Stimulated activated naive CD8-positive, alpha-beta T cell treated with anti-CD3 and anti-CD28 coated beads, Interleukin-15, amount 100 ng/mL, for 72 hours (primary cell): ENCODE measurements at regions not wholly inside any gene's neighbourhood (a gene's known extent, or its start where the extent isn't known, plus 50 kb on each side); places are given as distances from the start of the nearest gene placed in this dataset.
A peak's percentile ranks its signal among the peaks of the same experiment; 100 is the strongest.

Source experiments
- ATAC-seq: fragments of 150-1000 bp; cut with Tn5 transposase; 2 replicates; pipeline ENCODE4 v1.10.0; 2021; ENCODE audit warnings: mild to moderate bottlenecking, moderate library complexity
- DNase-seq, 2 donors: peaks; one replicate each; pipeline ENCODE4 v3.0.0; 2021 to 2022
- H3K27ac Mint-ChIP-seq, 2 donors: one replicate each; pipeline ENCODE4 v1.8.0; 2022; ENCODE audit warnings: mild to moderate bottlenecking in 2 of 2, mixed read lengths in 2 of 2, moderate library complexity in 2 of 2
- H3K27me3 Mint-ChIP-seq: one replicate; pipeline ENCODE4 v1.8.0; 2022; ENCODE audit warnings: mixed read lengths
- H3K4me1 Mint-ChIP-seq: one replicate; pipeline ENCODE4 v1.8.0; 2022; ENCODE audit warnings: mild to moderate bottlenecking, mixed read lengths
- H3K4me3 Mint-ChIP-seq, 2 donors: one replicate each; pipeline ENCODE4 v1.8.0; 2022; ENCODE audit warnings: mild to moderate bottlenecking in 2 of 2, mixed read lengths in 2 of 2, moderate library complexity in 1 of 2
- H3K9me3 Mint-ChIP-seq, 2 donors: one replicate each; pipeline ENCODE4 v1.8.0; 2022; ENCODE audit warnings: mixed read lengths in 2 of 2

- peaks cover 0 to 11% of the 10 kb centered on the region in 2 donors for H3K9me3 Mint-ChIP-seq
- no peak overlapping the region for H3K27ac Mint-ChIP-seq
- peaks cover 16% of the 10 kb centered on the region for H3K4me1 Mint-ChIP-seq
- no peak for ATAC-seq
- DNase-seq: no peak
- H3K4me3 Mint-ChIP-seq: no peak overlapping the region
- H3K27me3 Mint-ChIP-seq: no peaks in the 10 kb centered on the region
These were observed 205.6 kb downstream of the BCL11B start for GRCh38 chr14:99066378-99066777.

DNA sequence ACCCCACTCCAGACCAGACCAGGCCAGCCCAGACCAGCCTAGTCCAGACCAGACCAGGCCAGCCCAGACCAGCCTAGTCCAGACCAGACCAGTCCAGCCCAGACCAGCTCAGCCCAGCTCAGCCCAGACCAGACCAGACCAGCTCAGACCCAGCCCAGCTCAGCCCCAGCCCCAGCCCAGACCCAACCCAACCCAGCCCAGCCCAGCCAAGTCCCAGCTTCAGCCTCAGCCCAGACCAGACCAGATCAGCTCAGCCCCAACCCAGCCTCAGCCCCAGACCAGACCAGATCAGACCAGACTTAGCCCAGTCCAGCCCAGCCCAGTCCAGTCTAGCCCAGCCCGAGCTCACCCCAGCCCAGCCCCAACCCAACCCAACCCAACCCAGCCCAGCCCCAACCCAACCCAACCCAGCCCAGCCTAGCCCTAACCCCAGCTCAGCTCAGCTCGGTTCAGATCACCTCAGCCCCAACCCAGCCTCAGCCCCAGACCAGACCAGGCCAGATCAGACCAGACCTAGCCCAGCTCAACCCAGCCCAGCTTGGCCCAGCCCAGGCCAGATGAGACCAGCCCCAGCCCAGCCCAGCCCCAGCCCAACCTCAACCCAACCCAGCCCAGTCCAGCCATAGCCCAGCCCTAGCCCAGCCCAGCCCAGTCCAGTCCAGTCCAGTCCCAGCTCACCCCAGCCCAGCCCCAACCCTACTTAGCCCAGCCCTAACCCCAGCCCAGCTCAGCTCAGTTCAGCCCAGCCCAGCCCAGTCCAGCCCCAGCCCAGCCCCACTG, 204.7 kb downstream of the BCL11B start:
- H3K9me3 Mint-ChIP-seq: peaks cover 0 to 13% of the 10 kb centered on the region in 2 donors
- H3K27me3 Mint-ChIP-seq: no peaks in the 10 kb centered on the region
- H3K4me3 Mint-ChIP-seq: no peak overlapping the region
- peaks cover 16% of the 10 kb centered on the region for H3K4me1 Mint-ChIP-seq
- DNase-seq (no peak), ATAC-seq (no peak)
- no peak overlapping the region for H3K27ac Mint-ChIP-seq

DNA sequence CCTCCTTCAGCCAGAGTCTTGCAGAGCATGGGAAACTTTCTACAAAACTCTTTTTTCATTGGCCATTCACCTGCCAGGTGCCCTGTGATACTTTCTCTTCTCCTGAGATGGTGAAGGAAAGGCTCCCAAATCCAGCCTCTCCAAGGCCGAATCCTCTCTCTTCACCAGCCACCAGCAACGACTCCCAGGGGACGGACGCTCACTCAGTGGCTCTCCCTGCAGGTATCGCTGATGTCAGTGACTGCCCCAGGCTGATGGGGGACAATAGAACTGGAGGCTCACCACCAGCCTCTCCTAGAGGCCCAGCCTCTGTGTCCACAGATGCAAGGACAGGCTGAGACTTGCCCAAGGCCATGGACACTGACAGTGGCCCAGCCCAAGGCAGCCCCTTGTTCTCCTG, 204.1 kb downstream of the BCL11B start:
- H3K27me3 Mint-ChIP-seq: no peaks in the 10 kb centered on the region
- no peak overlapping the region for H3K27ac Mint-ChIP-seq
- DNase-seq: no peak
- no peak overlapping the region for H3K4me3 Mint-ChIP-seq
- no peak for ATAC-seq
- peaks cover 0 to 13% of the 10 kb centered on the region in 2 donors for H3K9me3 Mint-ChIP-seq
- peaks cover 16% of the 10 kb centered on the region for H3K4me1 Mint-ChIP-seq

- Mint-ChIP-seq H3K4me3 (no peak overlapping the region), H3K4me1 (no peaks in the 10 kb centered on the region), H3K27me3 (no peaks in the 10 kb centered on the region), H3K27ac (no peak overlapping the region), H3K9me3 (peaks cover 0 to 13% of the 10 kb centered on the region in 2 donors)
- ATAC-seq: no peak
- no peak for DNase-seq
These were observed 202.1 kb downstream of the BCL11B start for GRCh38 chr14:99069946-99070345.

GRCh38 chr14:99072433-99072832, 199.6 kb downstream of the BCL11B start:
- no peak for DNase-seq
- peaks cover 0 to 13% of the 10 kb centered on the region in 2 donors for H3K9me3 Mint-ChIP-seq
- no peak overlapping the region for H3K27ac Mint-ChIP-seq

GRCh38 chr14:99072956-99073355, 199.0 kb downstream of the BCL11B start:
- no peak for DNase-seq
- ATAC-seq: no peak
- Mint-ChIP-seq H3K4me1 (peaks cover 12% of the 10 kb centered on the region), H3K9me3 (peaks cover 0 to 13% of the 10 kb centered on the region in 2 donors), H3K4me3 (no peak overlapping the region), H3K27ac (no peak overlapping the region), H3K27me3 (no peaks in the 10 kb centered on the region)

More at GRCh38 chr14:99072433-99072832, 199.6 kb downstream of the BCL11B start:
- H3K4me3 Mint-ChIP-seq: no peak overlapping the region
- no peaks in the 10 kb centered on the region for H3K27me3 Mint-ChIP-seq
- peaks cover 7% of the 10 kb centered on the region for H3K4me1 Mint-ChIP-seq
- no peak for ATAC-seq

- Mint-ChIP-seq H3K27me3 (no peaks in the 10 kb centered on the region), H3K27ac (no peak overlapping the region)
These were observed 198.6 kb downstream of the BCL11B start for GRCh38 chr14:99073431-99073830.

DNA sequence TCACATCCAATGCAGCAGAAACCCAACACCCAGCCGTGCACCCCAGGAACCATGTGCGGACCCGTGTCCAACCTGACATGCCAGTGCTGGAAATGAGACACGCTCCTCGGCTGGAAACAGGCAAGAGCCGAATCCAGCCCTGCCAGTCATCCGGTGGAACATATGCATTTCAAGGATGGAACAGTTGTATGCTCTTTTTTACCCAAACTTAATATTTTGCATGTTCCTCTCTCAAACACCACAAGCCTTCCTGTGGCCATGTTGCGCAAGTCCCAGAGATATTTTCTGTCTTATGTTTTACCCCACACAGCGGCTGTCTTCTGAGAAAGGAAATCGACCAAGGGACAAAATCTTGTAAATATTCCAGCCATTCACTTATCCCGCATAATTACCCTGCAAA, 196.9 kb downstream of the BCL11B start:
- ATAC-seq: no peak
- H3K27ac Mint-ChIP-seq: no peak overlapping the region
- H3K4me3 Mint-ChIP-seq: no peak overlapping the region
- peaks cover 12% of the 10 kb centered on the region for H3K4me1 Mint-ChIP-seq
- peaks cover 0 to 21% of the 10 kb centered on the region in 2 donors for H3K9me3 Mint-ChIP-seq
- DNase-seq: no peak
- no peaks in the 10 kb centered on the region for H3K27me3 Mint-ChIP-seq

More at GRCh38 chr14:99073431-99073830, 198.6 kb downstream of the BCL11B start:
- peaks cover 12% of the 10 kb centered on the region for H3K4me1 Mint-ChIP-seq
- H3K4me3 Mint-ChIP-seq: no peak overlapping the region
- DNase-seq (no peak), ATAC-seq (no peak)
- H3K9me3 Mint-ChIP-seq: peaks cover 0 to 13% of the 10 kb centered on the region in 2 donors

- Mint-ChIP-seq H3K9me3 (peaks cover 4 to 23% of the 10 kb centered on the region in 2 donors), H3K4me1 (peaks cover 12% of the 10 kb centered on the region), H3K27ac (no peak overlapping the region), H3K4me3 (no peak overlapping the region), H3K27me3 (no peaks in the 10 kb centered on the region)
- DNase-seq (no peak), ATAC-seq (no peak)
These were observed 196.1 kb downstream of the BCL11B start for GRCh38 chr14:99075771-99076375.

- ATAC-seq (peak; percentile 70), DNase-seq (no peak)
- Mint-ChIP-seq H3K27me3 (no peaks in the 10 kb centered on the region), H3K27ac (no peak overlapping the region), H3K4me1 (peaks cover 12% of the 10 kb centered on the region), H3K9me3 (peaks cover 6 to 20% of the 10 kb centered on the region in 2 donors), H3K4me3 (no peak overlapping the region)
These were observed 194.7 kb downstream of the BCL11B start for GRCh38 chr14:99077076-99077843.

DNA sequence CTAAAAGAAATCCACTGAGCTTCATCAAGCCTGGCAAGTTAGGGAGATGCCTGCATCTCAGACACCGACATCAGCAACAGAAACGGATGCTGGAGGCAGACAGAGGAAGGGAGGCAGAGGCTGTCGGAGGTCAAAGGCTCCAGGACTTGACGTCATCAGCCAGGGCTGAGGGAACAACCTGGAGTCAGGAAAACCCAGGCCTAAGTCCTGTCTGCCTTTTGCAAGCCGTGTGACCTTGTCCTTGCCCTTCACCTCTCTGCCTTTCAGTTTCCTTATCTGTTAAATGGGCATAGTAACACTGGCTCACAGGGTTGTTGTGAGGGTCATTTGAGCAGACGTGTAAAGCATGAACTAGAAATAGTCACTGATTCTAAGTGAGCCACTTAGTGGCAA, 194.2 kb downstream of the BCL11B start:
- no peak overlapping the region for H3K27ac Mint-ChIP-seq
- H3K4me1 Mint-ChIP-seq: peaks cover 12% of the 10 kb centered on the region
- H3K9me3 Mint-ChIP-seq: peaks cover 7 to 22% of the 10 kb centered on the region in 2 donors
- DNase-seq (no peak), ATAC-seq (no peak)
- H3K27me3 Mint-ChIP-seq: no peaks in the 10 kb centered on the region
- no peak overlapping the region for H3K4me3 Mint-ChIP-seq

DNA sequence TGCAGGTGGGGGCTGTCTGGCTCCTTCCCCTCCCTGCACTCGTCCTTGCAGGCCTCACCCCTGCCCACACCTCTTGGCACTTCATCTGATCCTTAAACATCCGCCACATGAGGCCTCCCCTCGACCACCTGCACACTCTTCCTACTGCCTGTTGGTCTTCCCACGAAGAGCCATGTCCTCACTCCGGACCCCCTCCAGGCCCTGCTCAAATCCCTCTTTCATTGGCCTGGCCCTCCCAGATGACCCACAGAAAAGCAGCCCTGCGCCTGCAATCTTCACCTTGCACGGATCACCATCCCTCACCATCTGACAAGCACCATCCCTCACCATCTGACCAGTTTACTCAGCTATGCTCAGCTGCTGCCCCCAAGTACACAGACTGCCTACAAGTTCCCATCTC, 193.6 kb downstream of the BCL11B start:
- Mint-ChIP-seq H3K9me3 (peaks cover 13 to 28% of the 10 kb centered on the region in 2 donors), H3K4me3 (no peak overlapping the region), H3K4me1 (peaks cover 12% of the 10 kb centered on the region), H3K27ac (no peak overlapping the region), H3K27me3 (no peaks in the 10 kb centered on the region)
- ATAC-seq (no peak), DNase-seq (no peak)

GRCh38 chr14:99079061-99079727, 192.8 kb downstream of the BCL11B start:
- Mint-ChIP-seq H3K4me1 (peaks cover 12% of the 10 kb centered on the region), H3K27ac (no peak overlapping the region), H3K4me3 (no peak overlapping the region), H3K27me3 (no peaks in the 10 kb centered on the region), H3K9me3 (peaks cover 16 to 32% of the 10 kb centered on the region in 2 donors)
- ATAC-seq: no peak
- no peak for DNase-seq

DNA sequence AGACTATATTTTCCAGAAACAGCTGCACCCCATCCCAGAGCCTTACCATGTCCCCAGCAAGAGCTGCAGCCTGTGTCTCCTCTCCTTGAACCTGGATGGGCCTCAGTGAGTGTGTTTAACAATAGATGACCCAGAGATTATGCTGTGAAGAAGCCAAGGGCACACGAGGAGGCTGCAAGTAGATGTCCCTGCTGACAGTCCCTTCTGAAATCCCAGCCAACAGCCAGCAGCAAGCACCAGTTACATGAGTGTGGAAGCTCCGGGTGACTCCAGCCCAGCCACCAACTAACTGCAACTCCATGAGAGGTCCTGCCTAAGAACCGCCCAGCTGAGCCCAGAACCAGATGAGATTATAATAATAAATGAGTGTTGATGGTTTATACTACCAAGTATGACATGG, 191.7 kb downstream of the BCL11B start:
- Mint-ChIP-seq H3K4me3 (no peak overlapping the region), H3K27ac (no peak overlapping the region), H3K4me1 (peaks cover 12% of the 10 kb centered on the region), H3K27me3 (no peaks in the 10 kb centered on the region), H3K9me3 (peaks cover 21 to 38% of the 10 kb centered on the region in 2 donors)
- ATAC-seq (no peak), DNase-seq (no peak)

GRCh38 chr14:99081156-99081765, 190.7 kb downstream of the BCL11B start:
- ATAC-seq (no peak), DNase-seq (no peak)
- Mint-ChIP-seq H3K4me3 (no peak overlapping the region), H3K9me3 (peaks cover 26 to 43% of the 10 kb centered on the region in 2 donors), H3K4me1 (peaks cover 12% of the 10 kb centered on the region), H3K27me3 (no peaks in the 10 kb centered on the region), H3K27ac (no peak overlapping the region)
